PC-3 (cell line): ENCODE measurements at regions not wholly inside any gene's neighbourhood (a gene's known extent, or its start where the extent isn't known, plus 50 kb on each side); places are given as distances from the start of the nearest gene placed in this dataset.

ENCODE experiments used
- ATAC-seq: fragments of 200-7000 bp; cut with Tn5 transposase; 2 replicates; pipeline ENCODE4 v1.9.1; 2020; ENCODE audit warnings: mild to moderate bottlenecking, moderate library complexity
- BruUV-seq: library from RNA; stranded (reverse); fragments of 400-500 nt; replicated peaks from 2 replicates; lab custom pipeline; 2021; lab: Mats Ljungman, UMichigan
- CTCF ChIA-PET: fragments of 300-600 bp; sonication (Branson Sonifier 250); formaldehyde crosslinking; loops from one replicate; lab custom pipeline; 2022; ENCODE audit warnings: antibody characterized with exemption; lab: Charles Lee
- POLR2A ChIA-PET: fragments of 300-600 bp; sonication (Branson Sonifier 250); formaldehyde crosslinking; loops from one replicate; lab custom pipeline; 2022; ENCODE audit warnings: antibody characterized with exemption; ENCODE audit not compliant: unreplicated experiment; lab: Charles Lee
- DNase-seq: peaks from one replicate; pipeline ENCODE4 v3.0.0-alpha.2; 2015
- H2AFZ ChIP-seq: fragments of 300-600 bp; sonication (generic); 2 replicates; pipeline ENCODE4 v1.6.0; 2016; ENCODE audit warnings: antibody characterized with exemption, low read length
- H3F3A ChIP-seq: fragments of 300-600 bp; sonication (generic); one replicate; pipeline ENCODE4 v1.6.0; 2017; ENCODE audit warnings: antibody characterized with exemption, low read length, control low read depth, mild to moderate bottlenecking; ENCODE audit not compliant: unreplicated experiment
- H3K27ac ChIP-seq: fragments of 300-600 bp; sonication (generic); 2 replicates; pipeline ENCODE4 v1.5.1; 2016; ENCODE audit warnings: mild to moderate bottlenecking, low read length
- H3K27me3 ChIP-seq: fragments of 300-600 bp; sonication (generic); 2 replicates; pipeline ENCODE4 v1.6.1; 2016; ENCODE audit warnings: low read length, mixed read lengths
- H3K36me3 ChIP-seq: fragments of 300-600 bp; sonication (generic); 2 replicates; pipeline ENCODE4 v1.6.1; 2016; ENCODE audit warnings: low read depth, mixed run types, low read length, mixed read lengths
- H3K4me1 ChIP-seq: fragments of 300-600 bp; sonication (generic); 2 replicates; pipeline ENCODE4 v1.5.1; 2016; ENCODE audit warnings: low read length; ENCODE audit not compliant: insufficient read depth
- H3K4me2 ChIP-seq: fragments of 300-600 bp; sonication (generic); 2 replicates; pipeline ENCODE4 v1.6.0; 2016; ENCODE audit warnings: low read length
- H3K4me3 ChIP-seq: fragments of 300-600 bp; sonication (generic); 2 replicates; pipeline ENCODE4 v1.5.1; 2016; ENCODE audit warnings: mild to moderate bottlenecking, low read length, mixed read lengths
- H3K79me2 ChIP-seq: fragments of 300-600 bp; sonication (generic); 2 replicates; pipeline ENCODE4 v1.6.1; 2017; ENCODE audit warnings: low read length, mixed read lengths
- H3K9ac ChIP-seq: fragments of 300-600 bp; sonication (generic); 2 replicates; pipeline ENCODE4 v1.6.0; 2016; ENCODE audit warnings: mild to moderate bottlenecking, low read length
- H3K9me2 ChIP-seq: fragments of 300-600 bp; sonication (generic); replicated peaks from 2 replicates; pipeline ENCODE4 v1.6.1; 2016; ENCODE audit warnings: mixed run types, low read length, mixed read lengths
- H3K9me3 ChIP-seq: fragments of 300-600 bp; sonication (generic); 2 replicates; pipeline ENCODE4 v1.6.1; 2016; ENCODE audit warnings: low read length, mixed read lengths
- H4K20me1 ChIP-seq: fragments of 300-600 bp; sonication (generic); 2 replicates; pipeline ENCODE4 v1.6.1; 2016; ENCODE audit warnings: low read length, mixed read lengths
- CTCF ChIP-seq: fragments of 300-600 bp; sonication (generic); conservative IDR thresholded peaks from 2 replicates; pipeline ENCODE4 v1.5.1; 2017; ENCODE audit warnings: antibody characterized with exemption, low read depth, mild to moderate bottlenecking, low read length
- EZH2 ChIP-seq: fragments of 300-600 bp; sonication (generic); IDR thresholded peaks from one replicate; pipeline ENCODE4 v1.6.1; 2017; ENCODE audit warnings: antibody characterized with exemption, mild to moderate bottlenecking, low read length; ENCODE audit not compliant: unreplicated experiment
- EZH2phosphoT487 ChIP-seq: fragments of 300-600 bp; sonication (generic); IDR thresholded peaks from 2 replicates; pipeline ENCODE4 v1.6.1; 2018; ENCODE audit warnings: mild to moderate bottlenecking, antibody characterized with exemption, low read length, borderline replicate concordance
- intact Hi-C: fragments of 100-400 bp; cut with micrococcal nuclease; formaldehyde crosslinking; loops from 2 replicates; pipeline ENCODE4 v1.9.0; 2023

- no peak overlapping the region for H3K4me2 ChIP-seq
- H3F3A ChIP-seq, result no peaks in the 10 kb centered on the region
- ChIA-PET CTCF (no interaction called here), POLR2A (no interaction called here)
- peaks cover 82% of the 10 kb centered on the region for H3K27me3 ChIP-seq
- BruUV-seq, result no TSS peak
- no peaks in the 10 kb centered on the region for H3K9me3 ChIP-seq
- no peaks in the 10 kb centered on the region for H3K9me2 ChIP-seq
- no peaks in the 10 kb centered on the region for H3K36me3 ChIP-seq
- H3K27ac ChIP-seq, result no peak overlapping the region
- H2AFZ ChIP-seq, result no peak overlapping the region
- ATAC-seq, result no peak
- TF ChIP-seq EZH2phosphoT487 (no peak), EZH2 (no peak), CTCF (no peak)
- H3K4me1 ChIP-seq, result no peaks in the 10 kb centered on the region
- intact Hi-C loops, result no loop called here
- no peak for DNase-seq
- no peak overlapping the region for H3K9ac ChIP-seq
- no peaks in the 10 kb centered on the region for H4K20me1 ChIP-seq
- no peaks in the 10 kb centered on the region for H3K79me2 ChIP-seq
- no peak overlapping the region for H3K4me3 ChIP-seq
Measured at GRCh38 chr2:239578381-239578780, 177.6 kb upstream of the HDAC4 start.

GRCh38 chr2:239577935-239578334 lies 177.1 kb upstream of the HDAC4 start:
- ATAC-seq (no peak), DNase-seq (no peak)
- intact Hi-C loops, result no loop called here
- no TSS peak for BruUV-seq
- no peak overlapping the region for H3K4me2 ChIP-seq
- H3K9me2 ChIP-seq, result no peaks in the 10 kb centered on the region
- ChIA-PET POLR2A (no interaction called here), CTCF (no interaction called here)
- H3K4me3 ChIP-seq, result no peak overlapping the region
- no peak overlapping the region for H3K27ac ChIP-seq
- no peaks in the 10 kb centered on the region for H3K9me3 ChIP-seq
- H3K36me3 ChIP-seq, result no peaks in the 10 kb centered on the region
- H3K4me1 ChIP-seq, result no peaks in the 10 kb centered on the region
- no peak overlapping the region for H2AFZ ChIP-seq
- H3K27me3 ChIP-seq, result peaks cover 82% of the 10 kb centered on the region
- no peaks in the 10 kb centered on the region for H3F3A ChIP-seq
- H4K20me1 ChIP-seq, result no peaks in the 10 kb centered on the region
- H3K9ac ChIP-seq, result no peak overlapping the region
- TF ChIP-seq CTCF (no peak), EZH2 (no peak), EZH2phosphoT487 (no peak)
- no peaks in the 10 kb centered on the region for H3K79me2 ChIP-seq

- Histone ChIP-seq H3F3A (no peaks in the 10 kb centered on the region), H3K27ac (no peak overlapping the region), H3K9ac (no peak overlapping the region), H4K20me1 (no peaks in the 10 kb centered on the region), H3K36me3 (no peaks in the 10 kb centered on the region), H3K79me2 (no peaks in the 10 kb centered on the region), H3K4me2 (no peak overlapping the region), H3K4me3 (no peak overlapping the region), H2AFZ (no peak overlapping the region), H3K27me3 (peaks cover 81% of the 10 kb centered on the region), H3K4me1 (no peaks in the 10 kb centered on the region), H3K9me2 (no peaks in the 10 kb centered on the region), H3K9me3 (no peaks in the 10 kb centered on the region)
- intact Hi-C loops, result no loop called here
- TF ChIP-seq CTCF, result no peak
- ATAC-seq (no peak), DNase-seq (no peak)
- ChIA-PET POLR2A (no interaction called here), CTCF (no interaction called here)
- BruUV-seq, result no TSS peak
Measured at GRCh38 chr2:239576784-239577685, 176.2 kb upstream of the HDAC4 start.
